A549 (cell line): ENCODE measurements at regions not wholly inside any gene's neighbourhood (a gene's known extent, or its start where the extent isn't known, plus 50 kb on each side); places are given as distances from the start of the nearest gene placed in this dataset.

Source experiments
- ATAC-seq, 2 experiments: fragments of 200-7000 bp in 1 of 2; fragments of >200 bp in 1 of 2; cut with Nextera tagmentation in 1 of 2; cut with Tn5 transposase in 1 of 2; 3 replicates each; pipeline versions ENCODE4 v1.8.0 to v1.9.1; 2018 to 2020; ENCODE audit warnings: mild to moderate bottlenecking in 1 of 2, moderate library complexity in 1 of 2
- CTCF ChIA-PET: fragments of 300-600 bp; sonication (Branson Sonifier 250); formaldehyde crosslinking; extraction: SDS; loops from one replicate; lab custom pipeline; 2021; ENCODE audit warnings: antibody characterized with exemption, inconsistent platforms; lab: Yijun Ruan, JAX
- POLR2A ChIA-PET: fragments of 350-600 bp; formaldehyde crosslinking; extraction: SDS; loops from one replicate; lab custom pipeline; 2021; ENCODE audit warnings: antibody characterized with exemption, inconsistent platforms; lab: Yijun Ruan, JAX
- DNase-seq, 2 experiments: peaks; one replicate each; pipeline versions ENCODE4 v3.0.0 to v3.0.0-alpha.2; 2011 to 2016; ENCODE audit warnings: low read depth in 1 of 2, low spot score in 1 of 2
- FAIRE-seq: peaks from 2 replicates; lab custom pipeline; 2011; peaks lifted over from hg19 to GRCh38; lab: Jason Lieb, UNC
- H3K27ac ChIP-seq, 2 experiments: fragments of >200 bp; sonication (Bioruptor Twin); formaldehyde crosslinking; 3 replicates each; pipeline ENCODE4 v1.5.1; 2016 to 2017
- H3K4me1 ChIP-seq: fragments of >200 bp; sonication (Bioruptor Twin); formaldehyde crosslinking; 3 replicates; pipeline ENCODE4 v1.6.1; 2016
- H3K4me2 ChIP-seq: fragments of >200 bp; sonication (Bioruptor Twin); formaldehyde crosslinking; 3 replicates; pipeline ENCODE4 v1.6.1; 2016
- H3K4me3 ChIP-seq: fragments of >200 bp; sonication (Bioruptor Twin); formaldehyde crosslinking; 3 replicates; pipeline ENCODE4 v1.5.1; 2016
- H3K9me3 ChIP-seq: fragments of >200 bp; sonication (Bioruptor Twin); formaldehyde crosslinking; 3 replicates; pipeline ENCODE4 v1.6.1; 2016
- BCL3 ChIP-seq: fragments of >200 bp; sonication (Bioruptor Twin); formaldehyde crosslinking; IDR thresholded peaks from 3 replicates; pipeline ENCODE4 v1.6.1; 2016
- CBX2 ChIP-seq: fragments of 200-600 bp; sonication (generic); IDR thresholded peaks from 2 replicates; pipeline ENCODE4 v1.6.1; 2016; ENCODE audit warnings: low read depth, mild to moderate bottlenecking, borderline replicate concordance
- CBX8 ChIP-seq: fragments of 200-600 bp; sonication (generic); IDR thresholded peaks from 2 replicates; pipeline ENCODE4 v1.6.1; 2016
- CHD2 ChIP-seq: fragments of 150-350 bp; IDR thresholded peaks from 2 replicates; pipeline ENCODE4 v1.6.1; 2014; ENCODE audit warnings: low read length; ENCODE audit not compliant: partially characterized antibody
- CHD4 ChIP-seq: fragments of 200-600 bp; sonication (generic); IDR thresholded peaks from 2 replicates; pipeline ENCODE4 v1.6.1; 2016; ENCODE audit warnings: antibody characterized with exemption, mild to moderate bottlenecking, borderline replicate concordance
- EHMT2 ChIP-seq: fragments of 200-600 bp; sonication (generic); IDR thresholded peaks from 2 replicates; pipeline ENCODE4 v1.6.1; 2016; ENCODE audit warnings: antibody characterized with exemption, low read depth, mild to moderate bottlenecking, moderate library complexity
- ELK1 ChIP-seq: fragments of 150-350 bp; IDR thresholded peaks from 2 replicates; pipeline ENCODE4 v1.6.1; 2014; ENCODE audit warnings: low read depth, mild to moderate bottlenecking, low read length
- ESRRA ChIP-seq: fragments of 150-350 bp; IDR thresholded peaks from 2 replicates; pipeline ENCODE4 v1.6.1; 2014; ENCODE audit warnings: mild to moderate bottlenecking, low read length, borderline replicate concordance
- FOSB ChIP-seq: fragments of 250-450 bp; sonication (Bioruptor Pico); IDR thresholded peaks from 2 replicates; pipeline ENCODE4 v1.5.0; 2020; ENCODE audit warnings: mild to moderate bottlenecking, moderate library complexity
- GATA3 ChIP-seq: IDR thresholded peaks from 2 replicates; pipeline ENCODE4 v1.6.1; 2012; ENCODE audit warnings: borderline replicate concordance
- HEYL ChIP-seq: fragments of 250-450 bp; sonication (Bioruptor Pico); IDR thresholded peaks from 2 replicates; pipeline ENCODE4 v1.8.0; 2021; ENCODE audit warnings: mild to moderate bottlenecking, moderate library complexity
- HOXA7 ChIP-seq: fragments of 250-450 bp; sonication (Bioruptor Pico); IDR thresholded peaks from 2 replicates; pipeline ENCODE4 v1.5.0; 2020; ENCODE audit warnings: mild to moderate bottlenecking, moderate library complexity
- JUN ChIP-seq, 2 experiments: fragments of >200 bp; sonication (Bioruptor Twin); formaldehyde crosslinking; IDR thresholded peaks; 2 replicates in 1 of 2; 3 replicates in 1 of 2; pipeline ENCODE4 v1.6.1; 2016 to 2017
- JUNB ChIP-seq: fragments of >200 bp; sonication (Bioruptor Twin); formaldehyde crosslinking; IDR thresholded peaks from 2 replicates; pipeline ENCODE4 v1.6.1; 2016
- KDM1A ChIP-seq: fragments of 200-600 bp; sonication (generic); IDR thresholded peaks from 2 replicates; pipeline ENCODE4 v1.6.1; 2016; ENCODE audit warnings: low read depth, mild to moderate bottlenecking
- KDM5A ChIP-seq: fragments of 200-600 bp; sonication (generic); IDR thresholded peaks from 2 replicates; pipeline ENCODE4 v1.6.1; 2016; ENCODE audit warnings: antibody characterized with exemption, mild to moderate bottlenecking
- NPAS2 ChIP-seq: fragments of 250-450 bp; sonication (Bioruptor Pico); IDR thresholded peaks from 2 replicates; pipeline ENCODE4 v1.8.0; 2022; ENCODE audit warnings: mild to moderate bottlenecking, moderate library complexity, borderline replicate concordance
- NR3C1 ChIP-seq: fragments of >200 bp; sonication (Bioruptor Twin); formaldehyde crosslinking; IDR thresholded peaks from 3 replicates; pipeline ENCODE4 v1.6.1; 2017
- PHF8 ChIP-seq: fragments of 200-600 bp; sonication (generic); IDR thresholded peaks from 2 replicates; pipeline ENCODE4 v1.6.1; 2016; ENCODE audit warnings: low read depth, mild to moderate bottlenecking, antibody characterized with exemption, moderate library complexity, borderline replicate concordance
- POLR2A ChIP-seq: IDR thresholded peaks from 2 replicates; pipeline ENCODE4 v1.6.1; 2012; ENCODE audit warnings: mild to moderate bottlenecking, low read length
- RARB ChIP-seq: fragments of 250-450 bp; sonication (Bioruptor Pico); IDR thresholded peaks from 2 replicates; pipeline ENCODE4 v1.8.0; 2021; ENCODE audit warnings: mild to moderate bottlenecking, moderate library complexity
- RFX5 ChIP-seq: fragments of 450-650 bp; IDR thresholded peaks from 2 replicates; pipeline ENCODE4 v1.7.1; 2014; ENCODE audit warnings: antibody characterized with exemption, mild to moderate bottlenecking, moderate library complexity
- RNF2 ChIP-seq: fragments of 200-600 bp; sonication (generic); IDR thresholded peaks from 2 replicates; pipeline ENCODE4 v1.6.1; 2016; ENCODE audit warnings: low read depth, mild to moderate bottlenecking, antibody characterized with exemption, moderate library complexity, borderline replicate concordance
- TFCP2L1 ChIP-seq: fragments of 250-450 bp; sonication (Bioruptor Pico); IDR thresholded peaks from 2 replicates; pipeline ENCODE4 v1.5.0; 2021; ENCODE audit warnings: mild to moderate bottlenecking
- ZC3H11A ChIP-seq: fragments of 450-650 bp; IDR thresholded peaks from 2 replicates; pipeline ENCODE4 v1.6.1; 2014; ENCODE audit warnings: antibody characterized with exemption, mild to moderate bottlenecking
- ZSCAN20 ChIP-seq: fragments of 250-450 bp; sonication (Bioruptor Pico); IDR thresholded peaks from 2 replicates; pipeline ENCODE4 v1.8.0; 2022; ENCODE audit warnings: mild to moderate bottlenecking, moderate library complexity
- WGBS: methylation state at CpG from one replicate; pipeline ENCODE4 v1.1.6; 2017; ENCODE audit errors: missing lambda C conversion rate; 5-methylcytosine and 5-hydroxymethylcytosine counted together
- TF ChIP-seq, protein P1 (sequence below): IDR thresholded peaks from 2 replicates; pipeline ENCODE4 v1.6.1; 2012; ENCODE audit warnings: low read depth, borderline replicate concordance
- TF ChIP-seq, protein P2 (sequence below): fragments of >200 bp; sonication (Bioruptor Twin); formaldehyde crosslinking; IDR thresholded peaks from 2 replicates; pipeline ENCODE4 v1.6.1; 2016

DNA sequence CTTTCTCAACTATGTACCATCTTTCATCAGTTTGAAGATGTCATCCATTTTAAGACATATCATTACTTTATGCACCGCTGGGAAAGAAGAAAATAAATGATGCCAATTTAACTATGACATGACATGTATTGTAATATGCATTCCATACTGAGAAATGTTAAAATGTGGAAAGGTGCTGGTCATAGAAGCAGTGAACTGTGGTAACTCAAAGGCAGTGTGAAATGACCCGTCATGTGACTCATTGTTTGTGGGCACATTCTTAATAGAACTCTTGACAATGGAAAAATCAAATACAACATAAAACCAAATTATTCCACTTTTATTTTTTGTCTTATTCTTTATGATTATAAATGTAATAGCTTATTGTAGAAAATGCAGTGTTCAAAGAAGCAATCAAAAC is 455.0 kb upstream of the ST6GAL2 start:
- no peak for TF ChIP-seq HEYL (CRISPR knock-in tag)
- TF ChIP-seq EHMT2: no peak
- TF ChIP-seq RNF2: no peak
- TF ChIP-seq RFX5: no peak
- TF ChIP-seq, protein P1, sequence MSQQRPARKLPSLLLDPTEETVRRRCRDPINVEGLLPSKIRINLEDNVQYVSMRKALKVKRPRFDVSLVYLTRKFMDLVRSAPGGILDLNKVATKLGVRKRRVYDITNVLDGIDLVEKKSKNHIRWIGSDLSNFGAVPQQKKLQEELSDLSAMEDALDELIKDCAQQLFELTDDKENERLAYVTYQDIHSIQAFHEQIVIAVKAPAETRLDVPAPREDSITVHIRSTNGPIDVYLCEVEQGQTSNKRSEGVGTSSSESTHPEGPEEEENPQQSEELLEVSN: no peak
- no peak for TF ChIP-seq PHF8
- no peak for TF ChIP-seq ZSCAN20 (CRISPR knock-in tag)
- TF ChIP-seq ZC3H11A: no peak
- no peak for TF ChIP-seq NPAS2 (CRISPR knock-in tag)
- TF ChIP-seq CBX2: no peak
- no peak for TF ChIP-seq JUNB
- TF ChIP-seq CHD4: no peak
- no peak for TF ChIP-seq TFCP2L1
- TF ChIP-seq HOXA7 (CRISPR knock-in tag): no peak
- TF ChIP-seq BCL3: no peak
- TF ChIP-seq CBX8: no peak
- no peak for TF ChIP-seq ELK1
- TF ChIP-seq KDM5A: no peak
- TF ChIP-seq, all 56 proteins: peak for 0
- no peak for FAIRE-seq
- no peak overlapping the region for H3K27ac ChIP-seq
- WGBS: 81% methylated on average over 2 of the region's 2 CpGs
- no peak for ATAC-seq
- H3K4me2 ChIP-seq: no peak overlapping the region
- no peaks in the 10 kb centered on the region for H3K4me1 ChIP-seq
- CTCF ChIA-PET: interaction anchor here (1.2 kb wide), 1 partner anchor 35 kb away, joined by 3 read pairs; no protein-coding TSS in a partner anchor
- POLR2A ChIA-PET: no interaction called here
- H3K9me3 ChIP-seq: peaks cover 3% of the 10 kb centered on the region; the same call in 2 of the 3 replicates
- no peak overlapping the region for H3K4me3 ChIP-seq
- DNase-seq: no peak

DNA sequence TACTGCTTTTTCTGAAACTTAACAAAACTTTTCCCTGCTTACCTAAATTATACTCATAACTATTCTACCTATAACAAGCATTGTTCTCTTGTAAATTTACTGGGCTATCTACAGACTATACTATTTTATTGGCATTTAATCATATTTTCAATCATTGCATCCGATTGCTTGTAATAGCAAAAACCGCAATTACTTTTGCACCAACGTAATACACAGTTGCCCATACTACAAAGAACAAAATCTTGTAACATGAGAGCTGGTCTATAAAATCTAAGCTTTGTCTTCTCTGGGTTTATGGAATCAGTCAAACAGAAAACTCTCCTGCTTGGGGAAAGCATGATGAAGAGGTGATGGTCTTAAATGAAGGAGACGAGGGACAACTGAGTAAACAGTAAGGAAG is 463.4 kb upstream of the ST6GAL2 start:
- no peaks in the 10 kb centered on the region for H3K4me1 ChIP-seq
- POLR2A ChIA-PET: no interaction called here
- H3K27ac ChIP-seq: no peak overlapping the region
- FAIRE-seq (no peak), DNase-seq (no peak), ATAC-seq (no peak)
- TF ChIP-seq, protein P2, sequence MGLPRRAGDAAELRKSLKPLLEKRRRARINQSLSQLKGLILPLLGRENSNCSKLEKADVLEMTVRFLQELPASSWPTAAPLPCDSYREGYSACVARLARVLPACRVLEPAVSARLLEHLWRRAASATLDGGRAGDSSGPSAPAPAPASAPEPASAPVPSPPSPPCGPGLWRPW: no peak
- TF ChIP-seq BCL3 (no peak), NR3C1 (no peak), GATA3 (no peak)
- TF ChIP-seq, all 56 proteins: peak for 0
- no peak overlapping the region for H3K4me2 ChIP-seq
- no peaks in the 10 kb centered on the region for H3K9me3 ChIP-seq
- no peak overlapping the region for H3K4me3 ChIP-seq
- CTCF ChIA-PET: no interaction called here
- WGBS: 74% methylated on average over 4 of the region's 4 CpGs

GRCh38 chr2:107354175-107354574 is 468.2 kb upstream of the ST6GAL2 start:
- FAIRE-seq: no peak
- DNase-seq: no peak
- H3K27ac ChIP-seq: no peak overlapping the region
- H3K4me1 ChIP-seq: no peaks in the 10 kb centered on the region
- no peak for ATAC-seq
- no peaks in the 10 kb centered on the region for H3K9me3 ChIP-seq
- POLR2A ChIA-PET: no interaction called here
- H3K4me3 ChIP-seq: no peak overlapping the region
- 6% methylated on average over 3 of the region's 3 CpGs for WGBS
- no peak overlapping the region for H3K4me2 ChIP-seq
- CTCF ChIA-PET: no interaction called here
- TF ChIP-seq GATA3 (no peak), POLR2A (no peak), KDM1A (no peak), ESRRA (no peak), PHF8 (no peak), FOSB (CRISPR knock-in tag) (no peak), CHD2 (no peak), CHD4 (no peak), TFCP2L1 (no peak), RARB (CRISPR knock-in tag) (no peak), JUN (IDR thresholded peaks at IDR 0.05) (no peak)
- TF ChIP-seq, protein P1: no peak
